ENCODE measurements at regions not wholly inside any gene's neighbourhood (a gene's known extent, or its start where the extent isn't known, plus 50 kb on each side); places are given as distances from the start of the nearest gene placed in this dataset.
"Not testable (repeated sequence)": the region's sequence is repeated elsewhere in the genome, so short reads cannot be mapped to it uniquely, and the experiment has no call there.

DNA sequence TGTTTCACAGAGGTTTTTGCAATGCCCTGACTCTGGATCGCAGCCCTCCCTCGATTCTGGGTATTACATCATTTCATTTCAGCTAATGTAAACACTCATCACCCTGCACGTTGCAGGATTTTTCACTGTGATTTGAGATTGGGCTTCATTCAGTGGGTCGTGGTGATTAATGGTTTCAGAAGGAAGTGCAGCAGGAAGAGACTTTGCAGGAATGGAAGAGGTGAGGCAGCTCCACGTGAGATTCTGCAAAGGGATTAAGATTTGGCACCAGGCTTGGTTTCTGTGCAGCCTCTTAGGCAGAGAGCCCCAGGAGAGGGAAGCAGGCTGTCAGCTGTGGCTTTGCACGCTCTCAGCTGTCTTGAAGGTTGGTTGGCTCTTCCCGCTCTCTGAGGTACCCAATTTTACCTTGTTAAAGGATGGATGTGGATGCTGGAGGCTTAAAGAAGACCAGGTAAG lies 95.2 kb downstream of the PLCE1 start:
- no peak for DNase-seq

DNA sequence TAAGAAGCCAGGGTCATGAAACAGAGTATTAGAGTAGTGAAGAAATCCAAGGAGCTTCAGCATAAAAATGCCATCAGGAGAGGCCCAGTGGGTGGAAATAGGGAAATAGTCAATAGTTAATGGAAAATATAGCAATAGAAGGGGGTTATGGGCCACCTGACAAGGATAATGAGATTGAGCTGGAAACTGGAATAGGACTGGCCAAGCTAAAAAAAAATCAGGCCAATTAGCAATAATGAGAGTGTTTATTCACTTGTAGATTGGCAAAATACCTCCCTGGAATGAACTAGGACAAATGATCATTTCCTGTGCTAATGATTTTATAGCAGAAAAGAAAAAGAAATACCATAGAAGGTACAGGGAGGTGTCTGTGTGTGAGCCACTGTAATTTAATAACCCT lies 97.9 kb downstream of the PLCE1 start:
- DNase-seq: no peak

DNA sequence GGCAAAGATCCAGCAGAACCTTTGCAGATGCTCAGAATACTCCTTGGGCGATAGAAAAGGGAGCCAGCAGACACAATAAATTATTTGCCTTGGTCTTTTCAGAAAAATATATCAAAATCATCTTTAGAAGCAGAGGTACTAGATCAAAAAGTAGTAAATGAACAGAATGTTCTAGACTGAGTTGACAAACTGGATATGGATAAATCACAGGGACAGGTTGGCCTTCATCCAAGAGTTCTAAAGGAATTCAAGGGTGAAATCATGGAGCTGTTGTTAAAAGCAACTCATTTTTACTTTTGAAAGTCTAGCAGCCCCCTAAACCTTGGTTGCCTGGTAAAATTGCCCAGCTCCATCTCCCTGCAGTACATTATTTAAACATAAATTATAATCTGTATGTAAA lies 99.1 kb downstream of the PLCE1 start:
- DNase-seq: no peak

DNA sequence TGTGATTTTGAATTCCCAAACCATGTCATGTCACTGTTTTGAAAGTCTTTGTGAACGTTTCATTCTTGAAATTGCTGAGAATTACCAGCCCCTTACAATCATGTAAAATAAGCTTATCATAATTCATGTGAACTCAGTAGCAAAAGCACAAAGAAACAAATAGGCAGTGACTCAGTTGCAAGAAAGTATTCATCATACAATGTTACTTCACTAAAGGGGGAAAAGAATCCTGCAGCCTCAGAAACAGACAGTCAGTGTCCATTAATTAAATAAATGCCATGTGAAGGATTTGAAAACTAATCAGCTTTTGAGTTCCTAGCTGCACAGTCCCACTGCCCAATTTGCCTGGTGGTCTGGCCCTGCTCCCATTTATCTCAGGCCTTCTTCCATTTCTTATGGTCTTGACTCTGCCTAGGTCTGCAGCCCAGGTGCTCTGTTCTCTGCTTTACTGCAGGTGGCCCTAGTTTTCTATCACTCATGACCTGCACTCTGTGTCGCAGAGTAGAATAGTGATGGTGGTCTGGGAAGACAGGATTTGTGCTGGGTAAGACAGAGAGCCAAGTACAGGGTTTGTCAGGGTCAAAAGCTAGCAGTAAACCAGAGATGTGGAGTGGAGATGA lies 99.7 kb downstream of the PLCE1 start:
- no peak for DNase-seq

DNA sequence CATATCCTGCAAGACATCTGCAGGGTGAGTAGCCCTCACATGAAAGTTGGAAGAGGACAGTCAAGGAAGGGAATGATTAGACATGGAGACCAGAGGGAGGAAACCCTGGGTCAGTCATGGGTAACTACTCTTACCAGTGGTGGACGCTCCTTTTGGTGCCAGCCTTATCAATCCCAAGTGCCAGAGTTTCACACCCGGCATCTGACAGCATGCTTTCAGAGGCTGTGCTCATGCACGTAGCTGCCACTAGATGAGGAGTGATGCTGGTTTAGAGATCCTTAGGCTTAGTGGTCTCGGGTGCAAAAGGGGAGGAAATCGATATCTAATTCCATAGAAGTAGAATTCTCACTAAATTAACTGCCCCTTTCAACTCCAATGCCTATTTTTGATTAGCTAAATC lies 100.8 kb downstream of the PLCE1 start:
- no peak for DNase-seq

DNA sequence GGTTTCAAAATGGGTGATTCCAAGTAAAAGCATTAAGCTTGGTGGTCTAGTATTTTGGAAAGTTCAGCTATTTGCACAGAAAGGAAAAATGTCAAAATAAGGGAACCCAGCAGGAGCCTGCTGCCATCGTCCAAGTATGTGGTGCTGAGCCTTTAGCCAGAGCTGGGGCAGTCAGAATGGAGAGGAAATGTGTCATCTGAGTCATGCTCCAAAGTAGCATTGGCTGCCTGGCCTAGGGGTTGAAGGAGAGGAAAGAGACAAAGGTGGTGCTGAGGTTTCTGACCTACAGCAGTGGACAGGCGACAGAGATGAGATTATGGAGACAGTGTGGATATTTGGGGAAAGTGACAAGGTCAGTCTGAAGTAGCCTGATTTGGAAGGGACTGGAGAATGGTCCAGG lies 103.9 kb downstream of the PLCE1 start:
- DNase-seq: no peak

DNA sequence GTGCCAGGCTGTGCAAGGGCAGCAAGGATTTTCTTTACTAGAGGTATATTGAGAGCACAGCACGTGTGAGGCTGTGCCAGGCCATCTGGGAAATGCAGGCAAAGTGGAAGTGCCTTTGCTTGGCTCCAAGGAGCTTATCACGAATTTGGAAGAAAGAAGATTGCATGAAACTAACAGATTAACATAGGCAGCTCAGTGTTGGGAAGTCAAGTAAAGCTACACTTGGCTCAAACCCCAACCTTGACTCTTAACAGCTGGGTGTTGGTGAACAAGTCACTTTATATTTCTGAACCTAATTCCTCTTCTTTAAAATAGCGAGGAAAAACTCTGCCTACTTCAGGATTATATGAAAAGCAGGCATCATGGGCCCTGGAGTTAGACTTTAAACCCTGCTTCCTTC lies 105.2 kb downstream of the PLCE1 start:
- no peak for DNase-seq

DNA sequence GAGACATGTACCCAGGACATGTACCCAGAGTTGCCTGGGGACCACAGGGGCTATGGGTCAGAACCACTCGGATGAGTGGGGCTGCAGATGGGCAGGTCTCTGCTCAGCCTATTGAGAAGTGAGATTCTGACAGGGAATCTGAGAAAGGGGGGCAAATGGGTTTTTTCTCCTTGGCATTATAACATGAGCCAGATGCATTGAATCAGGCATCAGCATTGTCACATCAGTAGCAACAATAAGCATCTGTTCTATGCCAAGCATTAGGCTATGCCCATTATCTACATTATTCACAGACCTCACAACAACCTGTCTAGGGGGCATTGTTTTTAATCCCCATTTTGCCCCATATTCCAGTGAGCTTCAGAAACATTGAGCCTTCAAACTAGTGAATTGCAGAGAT lies 108.2 kb downstream of the PLCE1 start:
- no peak for DNase-seq

DNA sequence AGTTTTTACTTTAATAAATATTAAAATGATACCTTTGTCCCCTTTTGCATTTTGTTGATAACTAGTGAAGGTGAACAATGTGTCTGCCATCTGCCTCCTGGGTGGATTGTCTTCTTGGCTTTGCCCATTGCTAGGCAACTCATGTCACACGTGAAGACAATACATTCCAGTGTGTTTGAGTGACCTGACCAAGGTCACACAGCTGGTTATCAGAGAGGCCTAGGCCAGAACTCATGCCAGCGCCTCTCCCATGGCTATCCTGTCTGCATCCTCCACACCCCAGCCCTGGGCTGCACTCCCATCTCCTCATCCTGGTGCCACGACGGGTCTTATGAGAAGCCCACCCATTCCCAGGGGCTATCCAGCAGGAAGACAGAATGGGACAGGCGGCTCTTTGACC lies 108.7 kb downstream of the PLCE1 start:
- DNase-seq: no peak

DNA sequence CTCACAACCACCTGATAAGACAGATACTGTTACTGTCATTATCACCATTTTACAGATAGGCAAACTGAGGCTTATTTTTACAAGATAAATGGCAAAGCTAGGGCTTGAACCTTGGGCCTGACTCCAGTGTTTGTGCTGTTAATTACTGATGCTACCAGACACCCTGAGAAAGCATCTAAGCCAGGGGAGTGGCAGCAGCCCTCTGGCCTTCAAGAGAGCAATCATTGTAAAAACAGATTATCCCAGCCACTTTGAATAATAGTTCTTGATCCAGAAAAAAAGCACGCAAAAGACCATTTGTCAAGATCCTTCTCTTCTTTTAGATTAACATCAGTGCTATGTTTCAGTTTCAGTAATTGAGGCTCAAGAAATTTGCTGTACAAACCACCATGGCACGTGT lies 109.5 kb downstream of the PLCE1 start:
- DNase-seq: no peak

DNA sequence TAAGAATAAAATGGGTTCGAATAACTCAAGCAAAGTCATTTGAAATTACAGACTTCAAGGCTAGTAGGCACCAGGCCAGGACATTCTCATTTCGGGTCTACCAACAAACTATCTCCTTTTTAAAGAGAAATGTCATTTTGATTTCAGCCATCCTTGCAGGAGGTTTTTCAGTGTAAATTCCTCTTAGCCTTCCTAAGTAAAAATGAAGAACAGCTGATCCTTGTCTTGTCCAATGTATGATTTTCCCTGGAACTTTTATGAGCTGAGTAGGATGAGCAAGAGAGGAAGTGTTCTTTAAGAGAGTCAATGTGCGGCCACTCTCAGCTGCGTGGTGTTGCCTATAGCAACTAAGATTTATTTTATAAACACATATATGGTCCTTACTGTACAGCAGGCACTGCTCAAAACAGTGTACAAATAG lies 110.1 kb downstream of the PLCE1 start:
- no peak for DNase-seq

DNA sequence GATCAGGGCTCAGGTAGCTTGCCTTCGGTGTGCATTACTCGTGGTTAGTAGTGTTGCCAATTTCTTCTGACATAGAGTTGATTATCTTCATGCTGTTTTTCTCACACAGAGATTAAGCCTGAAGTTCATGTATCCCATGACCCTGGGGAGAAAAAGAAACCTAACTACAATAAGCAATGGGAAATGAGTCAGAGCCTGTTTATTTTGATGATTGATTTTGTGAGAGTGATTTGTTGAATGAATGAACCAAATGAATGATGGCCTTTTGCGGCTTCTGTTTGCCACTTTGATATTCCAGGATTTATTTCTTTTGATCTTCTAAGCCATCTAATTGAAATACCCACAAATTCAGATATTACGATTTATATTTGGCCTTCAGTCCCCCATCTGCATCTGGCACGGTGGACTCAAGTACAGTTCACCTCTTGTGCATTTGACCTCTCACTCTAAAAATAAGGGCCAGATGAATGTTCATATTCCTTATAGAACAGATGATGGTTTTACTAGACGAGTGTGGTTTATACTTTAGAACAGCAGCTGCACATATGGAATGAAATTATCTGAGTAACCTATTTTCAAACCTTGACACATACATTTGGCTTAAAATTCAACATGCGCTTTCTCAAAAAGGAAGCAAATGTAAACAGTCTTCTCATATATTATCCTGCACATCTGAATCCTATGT lies 110.7 kb downstream of the PLCE1 start:
- no peak for DNase-seq

DNA sequence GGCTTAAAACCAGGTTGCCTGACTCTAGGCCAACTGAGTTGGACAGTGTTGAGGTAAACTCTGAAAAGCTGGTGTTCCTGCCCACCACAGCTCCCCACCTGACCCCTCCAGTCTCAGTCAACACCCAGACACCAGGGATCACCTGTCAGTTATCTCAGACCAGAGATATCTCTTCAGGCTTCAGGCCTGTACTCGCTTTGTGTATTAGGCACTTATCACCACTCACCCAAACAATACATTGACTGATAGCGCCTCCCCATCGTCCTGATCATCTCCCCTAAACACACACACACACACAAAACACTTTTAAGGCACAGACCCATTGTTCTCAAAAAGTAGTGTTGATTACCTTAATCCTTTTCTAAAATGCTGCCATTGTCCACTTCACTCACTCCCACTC lies 111.5 kb downstream of the PLCE1 start:
- DNase-seq: no peak

DNA sequence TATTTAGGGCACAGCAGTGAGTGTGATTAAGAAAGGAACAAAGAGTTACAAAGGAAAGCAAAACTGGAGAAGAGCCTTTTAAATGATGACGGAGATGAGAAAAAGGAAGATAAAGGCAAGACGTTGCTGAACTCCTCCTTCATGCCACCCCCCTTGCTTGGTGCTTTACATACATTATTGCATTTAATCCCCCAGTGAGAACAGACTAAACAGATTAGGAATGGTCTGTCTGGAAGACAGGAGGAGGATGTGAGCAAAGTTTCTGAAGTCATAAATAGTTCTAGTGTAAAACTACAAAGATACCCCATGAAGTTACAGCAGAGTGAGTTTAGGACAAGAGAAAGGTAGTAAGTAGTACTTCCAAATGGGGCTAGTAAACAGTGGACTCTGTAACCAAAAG lies 113.5 kb downstream of the PLCE1 start:
- DNase-seq: no peak

DNA sequence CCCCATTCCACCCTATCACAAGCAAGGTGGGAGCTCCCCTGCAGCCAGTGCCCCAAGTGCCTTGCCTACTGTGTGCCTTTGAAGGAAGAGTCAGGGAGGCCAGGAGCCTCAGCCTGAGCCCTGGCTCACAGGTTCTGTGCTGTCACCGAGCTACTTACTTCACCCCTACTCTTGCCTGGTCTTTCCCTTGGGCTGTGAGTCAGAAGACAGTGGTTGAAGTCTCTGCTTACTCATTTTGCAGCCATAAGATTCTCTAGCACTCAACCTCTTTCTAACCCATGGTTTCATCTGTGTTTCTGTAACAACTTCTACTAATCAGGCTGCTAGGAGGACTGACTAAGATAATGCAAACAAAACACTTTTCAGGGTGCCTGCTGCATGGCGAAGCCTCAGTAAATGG lies 114.5 kb downstream of the PLCE1 start:
- DNase-seq: no peak

DNA sequence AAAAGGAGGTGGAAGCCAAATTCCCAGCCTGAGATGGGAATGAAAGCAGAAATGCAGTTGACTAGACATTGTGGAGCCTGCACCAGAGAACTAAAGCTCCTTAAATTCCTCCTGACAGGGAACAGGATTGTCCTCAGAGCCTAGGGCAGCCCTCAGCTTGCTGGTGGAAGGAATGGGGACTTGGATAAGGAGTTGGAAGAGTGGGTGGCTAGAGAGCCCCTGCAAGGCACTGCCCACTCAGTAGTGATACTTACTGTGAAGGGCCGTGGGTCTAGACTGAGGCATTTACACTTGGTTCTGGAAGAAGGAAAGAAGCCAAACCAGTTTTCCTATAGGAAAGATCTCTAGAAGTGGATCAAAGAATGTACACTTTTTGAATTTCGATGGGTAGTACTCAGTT lies 117.6 kb downstream of the PLCE1 start:
- no peak for DNase-seq

DNA sequence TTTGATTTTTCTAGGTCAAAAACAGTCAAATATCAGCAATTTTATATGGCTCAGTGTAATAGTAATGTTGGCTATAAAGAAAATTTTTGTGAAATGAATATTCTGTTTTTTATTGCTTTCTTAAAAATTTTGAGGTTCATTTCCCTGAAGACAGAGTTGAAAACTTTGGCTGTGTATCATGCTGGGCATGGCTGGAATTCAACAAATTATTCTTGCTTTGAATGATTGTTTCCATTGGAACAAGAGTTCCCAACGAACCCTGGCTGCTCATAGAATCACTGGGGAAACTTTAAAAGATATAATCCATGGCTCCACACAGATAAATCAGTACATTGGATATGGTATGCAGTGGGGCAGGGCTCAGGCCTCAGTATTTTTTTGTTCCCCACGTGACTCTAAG lies 118.6 kb downstream of the PLCE1 start:
- DNase-seq: no peak

DNA sequence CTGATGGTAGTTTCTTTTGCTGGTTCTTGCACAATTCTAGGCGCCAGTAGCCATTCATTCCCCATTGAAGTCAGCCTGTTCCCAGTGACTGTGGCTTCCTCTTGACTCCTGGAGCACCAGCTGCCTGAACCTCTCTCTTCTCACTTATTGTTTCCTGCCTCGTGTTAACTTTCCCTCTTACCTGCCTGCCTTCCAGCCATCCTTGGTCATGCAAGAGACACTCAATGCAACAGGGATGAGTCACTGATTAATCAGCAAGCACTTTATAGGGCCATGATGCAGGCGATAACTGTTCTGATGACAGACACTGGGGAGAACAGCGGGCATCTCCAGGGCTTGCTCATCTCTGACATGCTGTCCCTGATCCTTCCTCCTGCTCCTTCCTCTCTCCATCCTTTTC lies 122.0 kb downstream of the PLCE1 start:
- DNase-seq: no peak

DNA sequence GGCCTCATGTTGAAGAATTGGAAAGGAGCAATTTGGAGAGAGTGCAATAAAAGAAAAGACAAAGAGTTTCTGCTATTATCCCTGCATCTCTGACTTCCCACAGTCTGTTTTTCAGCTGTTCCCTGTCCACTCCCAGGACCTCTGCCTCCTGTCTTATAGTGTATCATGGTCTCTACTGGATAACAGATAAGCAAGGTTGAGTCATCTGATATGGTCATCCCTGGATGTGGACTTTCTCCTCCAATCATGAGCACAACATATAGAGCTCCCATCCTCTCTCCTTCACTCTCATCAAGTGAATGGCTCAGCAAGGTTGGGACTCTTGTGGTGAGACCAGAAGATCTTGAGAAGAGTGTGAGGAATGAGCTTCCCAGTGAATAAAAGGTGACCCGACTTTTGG lies 123.1 kb downstream of the PLCE1 start:
- DNase-seq: no peak

DNA sequence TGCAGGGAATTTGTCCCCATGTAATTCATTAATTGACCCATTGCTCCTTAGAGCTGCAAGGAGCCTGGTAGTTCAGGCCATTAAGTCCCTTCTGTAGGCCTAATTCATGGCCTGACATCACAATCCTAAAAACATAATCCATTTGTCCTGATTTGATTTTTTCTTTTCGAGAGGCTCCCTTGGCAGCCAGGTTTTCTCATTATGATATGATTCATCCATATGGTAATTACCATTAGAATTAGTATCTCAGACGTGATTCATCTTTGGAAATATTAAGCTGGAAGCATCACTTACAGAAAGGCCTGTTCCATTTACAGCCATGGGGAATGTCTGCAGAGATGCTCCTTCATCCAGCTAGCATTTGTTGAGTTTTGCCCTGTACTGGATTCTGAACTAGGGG lies 128.5 kb downstream of the PLCE1 start:
- no peak for DNase-seq

DNA sequence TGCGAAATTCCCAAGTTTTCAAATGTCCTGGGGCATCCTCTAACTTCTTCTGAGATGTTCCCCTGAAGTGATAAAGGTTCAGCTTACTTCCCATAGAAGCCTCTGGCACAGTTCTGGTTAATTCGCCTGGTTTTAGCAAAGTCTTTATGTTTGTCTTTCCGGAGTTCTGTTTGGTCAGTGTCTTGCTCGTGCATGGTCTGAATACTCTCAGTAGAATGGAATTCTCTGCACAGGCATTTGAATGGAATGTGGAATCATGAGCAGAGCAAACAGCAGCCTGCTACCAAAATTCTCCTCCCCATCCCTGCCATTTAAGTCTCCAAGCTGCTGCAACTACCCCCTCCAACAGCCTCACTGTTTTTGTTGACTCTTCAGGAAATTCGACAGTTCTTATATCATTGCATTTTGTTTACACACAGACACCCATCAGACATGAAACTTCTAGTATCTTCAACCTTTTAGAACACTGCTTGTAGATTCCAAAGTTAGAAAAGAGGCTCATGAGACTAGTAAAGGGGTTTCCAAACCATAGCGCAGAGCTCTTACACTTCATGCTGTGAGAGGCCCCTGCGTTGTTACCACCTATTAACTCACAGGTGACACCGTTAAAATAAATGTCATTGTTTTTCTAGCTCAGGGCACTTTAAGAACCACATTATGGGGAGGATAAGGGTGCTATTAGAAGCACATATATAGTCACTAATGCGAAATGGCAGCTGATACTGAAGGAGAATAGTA lies 129.7 kb downstream of the PLCE1 start:
- DNase-seq: no peak

DNA sequence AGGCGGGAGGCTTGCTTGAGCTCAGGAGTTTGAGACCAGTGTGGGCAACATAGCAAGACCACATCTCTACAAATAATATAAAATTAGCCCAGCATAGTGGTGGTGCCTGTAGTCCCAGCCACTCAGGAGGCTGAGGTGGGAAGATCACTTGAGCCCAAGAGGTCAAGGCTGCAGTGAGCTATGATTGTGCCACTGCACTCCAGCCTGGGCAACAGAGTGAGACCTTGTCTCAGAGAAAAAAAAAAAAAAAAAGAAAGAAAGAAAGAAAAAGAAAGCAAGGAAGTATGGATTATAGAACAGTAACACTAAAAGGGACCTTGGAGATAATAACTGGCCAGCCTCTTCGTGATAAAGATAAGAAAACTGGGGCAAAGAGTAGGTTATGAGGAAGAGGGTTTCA lies 130.4 kb downstream of the PLCE1 start:
- not testable (repeated sequence) for DNase-seq

DNA sequence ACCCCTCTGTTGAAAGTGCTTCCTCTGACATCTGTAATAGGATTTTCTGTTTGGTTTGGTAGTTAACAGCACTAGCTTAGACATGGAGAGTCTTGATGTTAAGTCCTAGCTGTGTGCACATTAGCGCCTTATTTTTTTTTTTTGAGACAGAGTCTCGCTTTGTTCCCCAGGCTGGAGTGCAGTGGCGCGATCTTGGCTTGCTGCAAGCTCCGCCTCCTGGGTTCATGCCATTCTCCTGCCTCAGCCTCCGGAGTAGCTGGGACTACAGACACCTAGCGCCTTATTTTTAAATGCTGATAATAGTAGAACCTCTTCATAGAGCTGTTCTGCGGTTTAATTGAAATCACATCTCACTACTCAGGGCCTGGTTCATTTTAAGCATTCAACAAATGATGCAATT lies 131.5 kb downstream of the PLCE1 start:
- not testable (repeated sequence) for DNase-seq

DNA sequence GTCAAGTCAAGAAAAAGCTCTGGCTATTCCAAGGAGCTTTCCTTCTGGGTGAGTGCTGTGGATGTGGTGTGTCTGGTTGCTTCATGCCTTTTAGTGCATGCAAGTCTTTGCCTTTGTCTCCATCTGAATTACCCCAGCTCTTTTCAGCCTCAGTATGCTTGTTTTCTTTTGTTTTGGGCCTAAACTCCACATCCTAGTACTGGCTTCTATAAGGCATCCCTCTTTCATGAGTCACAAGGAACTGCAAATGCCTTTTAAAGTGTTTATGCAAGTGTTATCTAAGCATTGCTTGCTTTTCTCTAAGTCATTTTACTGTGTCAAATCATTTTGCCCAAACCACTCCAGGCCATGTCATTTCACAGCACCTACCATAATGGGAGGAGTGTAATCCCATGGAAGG lies 132.1 kb downstream of the PLCE1 start:
- DNase-seq: no peak

Measured in occipital lobe (tissue), 1 donor.